H9 (cell line): ENCODE measurements at regions not wholly inside any gene's neighbourhood (a gene's known extent, or its start where the extent isn't known, plus 50 kb on each side); places are given as distances from the start of the nearest gene placed in this dataset.

Experiments
- DNase-seq: peaks from one replicate; pipeline ENCODE4 v3.0.0-alpha.2; 2017
- H2AFZ ChIP-seq: one replicate; pipeline ENCODE4 v1.6.1; 2013; ENCODE audit warnings: mild to moderate bottlenecking, low read length, control low read depth, moderate library complexity
- H2AK5ac ChIP-seq: 2 replicates; pipeline ENCODE4 v1.6.1; 2013; ENCODE audit warnings: low read length, control low read depth, mixed read lengths; ENCODE audit not compliant: insufficient read length
- H2BK120ac ChIP-seq: one replicate; pipeline ENCODE4 v1.6.1; 2013; ENCODE audit warnings: low read depth, mild to moderate bottlenecking, low read length, control low read depth, inconsistent platforms; ENCODE audit not compliant: poor library complexity, severe bottlenecking
- H2BK12ac ChIP-seq: 2 replicates; pipeline ENCODE4 v1.6.1; 2013; ENCODE audit warnings: low read length, control low read depth, mixed read lengths, low read depth; ENCODE audit not compliant: insufficient read length
- H2BK15ac ChIP-seq: 2 replicates; pipeline ENCODE4 v1.6.1; 2013; ENCODE audit warnings: low read depth, low read length, control low read depth
- H2BK20ac ChIP-seq: one replicate; pipeline ENCODE4 v1.6.1; 2013; ENCODE audit warnings: low read depth, mild to moderate bottlenecking, low read length, control low read depth, inconsistent platforms; ENCODE audit not compliant: poor library complexity, severe bottlenecking
- H2BK5ac ChIP-seq: 2 replicates; pipeline ENCODE4 v1.6.1; 2013; ENCODE audit warnings: low read length, control low read depth, mixed read lengths; ENCODE audit not compliant: insufficient read length
- H3K14ac ChIP-seq: 2 replicates; pipeline ENCODE4 v1.6.1; 2013; ENCODE audit warnings: low read length, control low read depth; ENCODE audit not compliant: insufficient read depth
- H3K18ac ChIP-seq: 2 replicates; pipeline ENCODE4 v1.6.1; 2013; ENCODE audit warnings: low read depth, mild to moderate bottlenecking, mixed read lengths, low read length, control low read depth; ENCODE audit not compliant: insufficient read length
- H3K23ac ChIP-seq: 2 replicates; pipeline ENCODE4 v1.6.1; 2013; ENCODE audit warnings: low read length, control low read depth, mixed read lengths, low read depth; ENCODE audit not compliant: insufficient read length
- H3K23me2 ChIP-seq: 2 replicates; pipeline ENCODE4 v1.6.1; 2013; ENCODE audit warnings: low read depth, mild to moderate bottlenecking, mixed read lengths, low read length, control low read depth; ENCODE audit not compliant: insufficient read length, poor library complexity, severe bottlenecking
- H3K27ac ChIP-seq: 2 replicates; pipeline ENCODE4 v1.5.1; 2013; ENCODE audit warnings: low read length, control low read depth, mixed read lengths, low read depth; ENCODE audit not compliant: insufficient read length
- H3K27me3 ChIP-seq: 2 replicates; pipeline ENCODE4 v1.6.1; 2013; ENCODE audit warnings: low read length, control low read depth, inconsistent platforms; ENCODE audit not compliant: insufficient read depth
- H3K4ac ChIP-seq: 2 replicates; pipeline ENCODE4 v1.6.1; 2013; ENCODE audit warnings: low read depth, mild to moderate bottlenecking, control low read depth, inconsistent platforms, low read length, moderate library complexity
- H3K4me1 ChIP-seq: 2 replicates; pipeline ENCODE4 v1.6.1; 2013; ENCODE audit warnings: low read length, control low read depth, inconsistent platforms; ENCODE audit not compliant: insufficient read depth
- H3K4me2 ChIP-seq: 2 replicates; pipeline ENCODE4 v1.6.1; 2013; ENCODE audit warnings: low read length, control low read depth, mixed read lengths; ENCODE audit not compliant: insufficient read length, insufficient read depth
- H3K56ac ChIP-seq: 2 replicates; pipeline ENCODE4 v1.6.1; 2013; ENCODE audit warnings: low read depth, mild to moderate bottlenecking, mixed read lengths, low read length, control low read depth; ENCODE audit not compliant: insufficient read length
- H3K79me1 ChIP-seq: 2 replicates; pipeline ENCODE4 v1.6.1; 2013; ENCODE audit warnings: low read depth, mild to moderate bottlenecking, moderate library complexity, low read length, control low read depth, inconsistent platforms; ENCODE audit not compliant: insufficient read depth, poor library complexity, severe bottlenecking
- H3K79me2 ChIP-seq: 2 replicates; pipeline ENCODE4 v1.6.1; 2013; ENCODE audit warnings: low read length, control low read depth, inconsistent platforms; ENCODE audit not compliant: insufficient read depth
- H3K9ac ChIP-seq: 2 replicates; pipeline ENCODE4 v1.6.1; 2013; ENCODE audit warnings: low read length, control low read depth, mixed read lengths; ENCODE audit not compliant: insufficient read length; ENCODE audit errors: extremely low read depth
- H3K9me3 ChIP-seq: one replicate; pipeline ENCODE4 v1.6.1; 2013; ENCODE audit warnings: low read depth, low read length, inconsistent platforms; ENCODE audit not compliant: control insufficient read depth
- H3T11ph ChIP-seq: one replicate; pipeline ENCODE4 v1.6.1; 2013; ENCODE audit warnings: mild to moderate bottlenecking, low read length, control low read depth, inconsistent platforms
- H4K20me1 ChIP-seq: one replicate; pipeline ENCODE4 v1.6.1; 2013; ENCODE audit not compliant: control insufficient read depth, insufficient read length, insufficient read depth
- H4K5ac ChIP-seq: 2 replicates; pipeline ENCODE4 v1.6.1; 2013; ENCODE audit warnings: low read depth, mild to moderate bottlenecking, mixed read lengths, low read length, control low read depth; ENCODE audit not compliant: insufficient read length
- H4K8ac ChIP-seq: replicated peaks from 2 replicates; pipeline ENCODE4 v1.6.1; 2013; ENCODE audit warnings: low read length, control low read depth, mixed read lengths, low read depth; ENCODE audit not compliant: insufficient read length
- H4K91ac ChIP-seq: 2 replicates; pipeline ENCODE4 v1.6.1; 2013; ENCODE audit warnings: low read depth, mild to moderate bottlenecking, moderate library complexity, mixed read lengths, low read length, control low read depth; ENCODE audit not compliant: insufficient read length
- H3K27ac Mint-ChIP-seq, 3 experiments: 2 replicates in 2 of 3; 3 replicates in 1 of 3; pipeline ENCODE4 v1.8.0; 2020 to 2021; ENCODE audit warnings: mixed read lengths in 3 of 3, mild to moderate bottlenecking in 1 of 3, moderate library complexity in 1 of 3
- H3K27me3 Mint-ChIP-seq: 2 replicates; pipeline ENCODE4 v1.8.0; 2021; ENCODE audit warnings: low read depth, mild to moderate bottlenecking, moderate library complexity, mixed read lengths
- H3K36me3 Mint-ChIP-seq, 3 experiments: 2 replicates in 2 of 3; 3 replicates in 1 of 3; pipeline ENCODE4 v1.8.0; 2020 to 2021; ENCODE audit warnings: low read depth in 3 of 3, mixed read lengths in 3 of 3; ENCODE audit not compliant: insufficient read depth in 1 of 3
- H3K4me1 Mint-ChIP-seq, 2 experiments: 2 replicates each; pipeline ENCODE4 v1.8.0; 2020; ENCODE audit warnings: mixed read lengths in 2 of 2
- H3K4me3 Mint-ChIP-seq, 2 experiments: 2 replicates in 1 of 2; 3 replicates in 1 of 2; pipeline ENCODE4 v1.8.0; 2020 to 2021; ENCODE audit warnings: mild to moderate bottlenecking in 2 of 2, mixed read lengths in 2 of 2, moderate library complexity in 1 of 2
- H3K9me3 Mint-ChIP-seq, 2 experiments: 2 replicates in 1 of 2; 3 replicates in 1 of 2; pipeline ENCODE4 v1.8.0; 2020; ENCODE audit warnings: mild to moderate bottlenecking in 2 of 2, mixed read lengths in 2 of 2, moderate library complexity in 1 of 2
- CTCF ChIP-seq: fragments of 200-600 bp; sonication (generic); conservative IDR thresholded peaks from 3 replicates; pipeline ENCODE4 v1.8.0; 2021; ENCODE audit warnings: antibody characterized with exemption, mild to moderate bottlenecking
- WGBS: extraction: QIAGEN DNeasy Blood & Tissue Kit; methylation state at CpG from one replicate; pipeline ENCODE4 v1.1.7; 2013; ENCODE audit warnings: missing lambda C conversion rate, low lambda C conversion rate, mixed read lengths; ENCODE audit not compliant: insufficient read length; ENCODE audit errors: extremely low coverage; 5-methylcytosine and 5-hydroxymethylcytosine counted together

- no peak overlapping the region for H3K4me3 Mint-ChIP-seq
- Histone ChIP-seq H3T11ph (no peak overlapping the region), H2BK20ac (no peak overlapping the region), H3K4me2 (no peak overlapping the region), H3K23me2 (no peaks in the 10 kb centered on the region), H3K14ac (no peak overlapping the region), H3K27ac (no peak overlapping the region), H3K23ac (no peak overlapping the region), H3K27me3 (no peaks in the 10 kb centered on the region), H2AK5ac (no peak overlapping the region), H3K79me1 (no peaks in the 10 kb centered on the region), H3K79me2 (no peaks in the 10 kb centered on the region), H3K56ac (no peak overlapping the region), H2AFZ (no peak overlapping the region), H4K91ac (no peak overlapping the region), H2BK120ac (no peak overlapping the region), H2BK5ac (no peak overlapping the region), H4K8ac (no peak overlapping the region), H3K4me1 (peaks cover 10% of the 10 kb centered on the region; the same call in 1 of the 2 replicates), H4K5ac (no peak overlapping the region), H2BK12ac (no peak overlapping the region), H2BK15ac (no peak overlapping the region), H3K9me3 (no peaks in the 10 kb centered on the region), H4K20me1 (no peaks in the 10 kb centered on the region), H3K9ac (no peak overlapping the region), H3K18ac (no peak overlapping the region), H3K4ac (no peak overlapping the region)
- peaks cover 33 to 35% of the 10 kb centered on the region in 2 experiments for H3K4me1 Mint-ChIP-seq
- H3K27ac Mint-ChIP-seq = no peak overlapping the region
- no peaks in the 10 kb centered on the region for H3K36me3 Mint-ChIP-seq
- no CpG with 5 or more reads among the region's 9 CpGs for WGBS
- no peak for TF ChIP-seq CTCF
- no peaks in the 10 kb centered on the region for H3K9me3 Mint-ChIP-seq
- peaks cover 48% of the 10 kb centered on the region for H3K27me3 Mint-ChIP-seq
- no peak for DNase-seq
These were observed 194.3 kb upstream of the MSX2 start for GRCh38 chr5:174529925-174530681.
